ENCODE measurements at regions not wholly inside any gene's neighbourhood (a gene's known extent, or its start where the extent isn't known, plus 50 kb on each side); places are given as distances from the start of the nearest gene placed in this dataset.

- DNase-seq (ENCODE audit: low spot score) = no peak
- no peak overlapping the region for H3K4me3 Mint-ChIP-seq (ENCODE audit: unreplicated experiment)
- no peak for TF ChIP-seq CTCF (IDR thresholded peaks at IDR 0.05; ENCODE audit: unreplicated experiment)
- H3K36me3 Mint-ChIP-seq (ENCODE audit: low read depth, unreplicated experiment) = no peaks in the 10 kb centered on the region
- H3K4me1 Mint-ChIP-seq (ENCODE audit: unreplicated experiment) = no peaks in the 10 kb centered on the region
- no peak overlapping the region for H3K27ac Mint-ChIP-seq (ENCODE audit: unreplicated experiment)
- H3K27me3 Mint-ChIP-seq (ENCODE audit: unreplicated experiment) = peaks cover 1% of the 10 kb centered on the region
- no peaks in the 10 kb centered on the region for H3K9me3 Mint-ChIP-seq (ENCODE audit: unreplicated experiment)
These were observed 93.2 kb downstream of the FOXA2 start for GRCh38 chr20:22491194-22491505.

GRCh38 chr20:22490287-22491193, 93.8 kb downstream of the FOXA2 start:
- DNase-seq (ENCODE audit: low spot score) = no peak
- H3K9me3 Mint-ChIP-seq (ENCODE audit: unreplicated experiment) = no peaks in the 10 kb centered on the region
- no peaks in the 10 kb centered on the region for H3K4me1 Mint-ChIP-seq (ENCODE audit: unreplicated experiment)
- peaks cover 1% of the 10 kb centered on the region for H3K27me3 Mint-ChIP-seq (ENCODE audit: unreplicated experiment)
- no peak overlapping the region for H3K27ac Mint-ChIP-seq (ENCODE audit: unreplicated experiment)
- no peak overlapping the region for H3K4me3 Mint-ChIP-seq (ENCODE audit: unreplicated experiment)
- no peaks in the 10 kb centered on the region for H3K36me3 Mint-ChIP-seq (ENCODE audit: low read depth, unreplicated experiment)
- TF ChIP-seq CTCF (IDR thresholded peaks at IDR 0.05; ENCODE audit: unreplicated experiment) = peak; percentile 10

- DNase-seq (ENCODE audit: low spot score) = no peak
- peaks cover 1% of the 10 kb centered on the region for H3K27me3 Mint-ChIP-seq (ENCODE audit: unreplicated experiment)
- no peak for TF ChIP-seq CTCF (IDR thresholded peaks at IDR 0.05; ENCODE audit: unreplicated experiment)
These were observed 94.6 kb downstream of the FOXA2 start for GRCh38 chr20:22489626-22490286.

GRCh38 chr20:22480336-22480735, 104.0 kb downstream of the FOXA2 start:
- no peak for TF ChIP-seq CTCF (IDR thresholded peaks at IDR 0.05; ENCODE audit: unreplicated experiment)
- no peak overlapping the region for H3K4me3 Mint-ChIP-seq (ENCODE audit: unreplicated experiment)
- DNase-seq (ENCODE audit: low spot score) = no peak
- no peaks in the 10 kb centered on the region for H3K36me3 Mint-ChIP-seq (ENCODE audit: low read depth, unreplicated experiment)
- peaks cover 3% of the 10 kb centered on the region for H3K27me3 Mint-ChIP-seq (ENCODE audit: unreplicated experiment)
- H3K9me3 Mint-ChIP-seq (ENCODE audit: unreplicated experiment) = no peaks in the 10 kb centered on the region
- H3K27ac Mint-ChIP-seq (ENCODE audit: unreplicated experiment) = no peak overlapping the region
- peaks cover 7% of the 10 kb centered on the region for H3K4me1 Mint-ChIP-seq (ENCODE audit: unreplicated experiment)

More at GRCh38 chr20:22489626-22490286, 94.6 kb downstream of the FOXA2 start:
- no peak overlapping the region for H3K4me3 Mint-ChIP-seq (ENCODE audit: unreplicated experiment)
- H3K9me3 Mint-ChIP-seq (ENCODE audit: unreplicated experiment) = no peaks in the 10 kb centered on the region
- no peaks in the 10 kb centered on the region for H3K4me1 Mint-ChIP-seq (ENCODE audit: unreplicated experiment)
- H3K27ac Mint-ChIP-seq (ENCODE audit: unreplicated experiment) = no peak overlapping the region
- H3K36me3 Mint-ChIP-seq (ENCODE audit: low read depth, unreplicated experiment) = no peaks in the 10 kb centered on the region

DNA sequence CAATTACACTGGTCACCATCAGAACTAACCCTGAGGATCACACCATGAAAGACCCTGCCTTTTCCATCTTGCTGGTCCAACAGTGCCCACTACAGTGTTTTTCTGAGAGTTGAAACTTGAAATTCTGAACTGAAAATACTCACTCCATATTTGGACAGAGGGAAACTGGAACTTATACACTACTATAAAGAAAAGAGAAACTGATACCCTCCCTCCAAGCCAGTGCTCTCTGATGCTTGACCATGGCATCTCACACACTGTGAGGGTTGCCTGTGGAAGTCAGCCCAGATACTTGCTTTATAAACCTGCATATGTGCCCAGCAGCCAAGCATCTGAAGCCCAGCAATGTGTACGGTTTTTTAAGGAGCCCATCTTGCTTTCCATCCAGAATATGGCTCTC, 108.7 kb downstream of the FOXA2 start:
- no peak overlapping the region for H3K27ac Mint-ChIP-seq (ENCODE audit: unreplicated experiment)
- H3K4me3 Mint-ChIP-seq (ENCODE audit: unreplicated experiment) = no peak overlapping the region
- no peak for TF ChIP-seq CTCF (IDR thresholded peaks at IDR 0.05; ENCODE audit: unreplicated experiment)
- peaks cover 5% of the 10 kb centered on the region for H3K9me3 Mint-ChIP-seq (ENCODE audit: unreplicated experiment)
- peaks cover 19% of the 10 kb centered on the region for H3K4me1 Mint-ChIP-seq (ENCODE audit: unreplicated experiment)
- DNase-seq (ENCODE audit: low spot score) = no peak
- H3K36me3 Mint-ChIP-seq (ENCODE audit: low read depth, unreplicated experiment) = no peaks in the 10 kb centered on the region
- peaks cover 4% of the 10 kb centered on the region for H3K27me3 Mint-ChIP-seq (ENCODE audit: unreplicated experiment)
